Testis (tissue), 2 donors: ENCODE measurements at regions not wholly inside any gene's neighbourhood (a gene's known extent, or its start where the extent isn't known, plus 50 kb on each side); places are given as distances from the start of the nearest gene placed in this dataset.

Source experiments
- CTCF ChIP-seq, 3 experiments: fragments of 450-650 bp in 2 of 3; fragments of 200-600 bp in 1 of 3; sonication (generic) in 1 of 3; IDR thresholded peaks; one replicate each; pipeline ENCODE4 v1.5.1; 2016 to 2019; ENCODE audit warnings: antibody characterized with exemption in 3 of 3, mild to moderate bottlenecking in 2 of 3, moderate library complexity in 1 of 3
- POLR2A ChIP-seq: fragments of 450-650 bp; IDR thresholded peaks from one replicate; pipeline ENCODE4 v1.6.1; 2017; ENCODE audit warnings: antibody characterized with exemption, mild to moderate bottlenecking, moderate library complexity

DNA sequence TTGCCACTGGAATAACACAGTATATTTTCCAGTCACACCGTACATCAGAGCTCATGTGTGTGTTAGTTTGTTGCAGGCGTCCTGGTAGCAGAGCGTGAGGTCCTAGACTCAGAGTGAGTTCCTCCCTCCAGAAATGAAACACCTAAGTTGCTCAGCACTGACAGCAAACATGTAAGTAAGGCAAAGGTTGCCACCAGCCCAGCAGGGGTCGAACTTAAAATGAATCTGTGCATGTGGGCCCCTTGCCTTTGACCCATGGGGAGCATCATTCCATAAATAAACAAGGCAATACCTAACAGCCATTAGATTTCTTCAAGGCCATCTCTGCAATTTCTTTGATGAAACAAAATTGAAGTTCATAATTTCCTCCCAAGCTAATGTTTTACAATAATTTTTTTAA lies 125.3 kb upstream of the ERG start:
- TF ChIP-seq CTCF (IDR thresholded peaks at IDR 0.05) (no peak), POLR2A (no peak)
